PFSK-1 (cell line): ENCODE measurements at regions not wholly inside any gene's neighbourhood (a gene's known extent, or its start where the extent isn't known, plus 50 kb on each side); places are given as distances from the start of the nearest gene placed in this dataset.

Experiments
- FOXP2 ChIP-seq: optimal IDR thresholded peaks from 2 replicates; pipeline ENCODE3; 2011; ENCODE audit warnings: borderline replicate concordance, control low read depth, inconsistent platforms; ENCODE audit not compliant: insufficient read depth; ENCODE audit errors: extremely low read length, extremely low read depth
- POLR2AphosphoS5 ChIP-seq: IDR thresholded peaks from 2 replicates; pipeline ENCODE4 v1.6.1; 2012; ENCODE audit warnings: low read depth, mild to moderate bottlenecking, control low read depth, low read length, moderate library complexity
- REST ChIP-seq, 2 experiments: IDR thresholded peaks; 2 replicates each; pipeline versions ENCODE4 v1.6.1 to v1.8.0; 2011 to 2012; ENCODE audit warnings: low read depth in 2 of 2, low read length in 2 of 2, control low read depth in 1 of 2, inconsistent platforms in 1 of 2, mild to moderate bottlenecking in 1 of 2, moderate library complexity in 1 of 2; ENCODE audit not compliant: insufficient read depth in 1 of 2
- SIN3A ChIP-seq: IDR thresholded peaks from 2 replicates; pipeline ENCODE4 v1.6.1; 2012; ENCODE audit warnings: mild to moderate bottlenecking, low read length, moderate library complexity, borderline replicate concordance; ENCODE audit not compliant: insufficient read depth
- TAF1 ChIP-seq: IDR thresholded peaks from 2 replicates; pipeline ENCODE4 v1.6.1; 2012; ENCODE audit warnings: low read length, control low read depth, borderline replicate concordance; ENCODE audit not compliant: insufficient read depth

- no peak for TF ChIP-seq SIN3A
- no peak for TF ChIP-seq POLR2AphosphoS5
- TF ChIP-seq REST (IDR thresholded peaks at IDR 0.05; ENCODE audit: insufficient read depth in 1 of 2, low read depth in 2 of 2, low read length in 2 of 2), result no peak
- no peak for TF ChIP-seq TAF1
- TF ChIP-seq FOXP2, result no peak
Observed at GRCh38 chr9:79292731-79293280, 279.0 kb upstream of the TLE4 start.

- TF ChIP-seq REST (IDR thresholded peaks at IDR 0.05; ENCODE audit: insufficient read depth in 1 of 2, low read depth in 2 of 2, low read length in 2 of 2) (no peak), FOXP2 (no peak)
Observed at GRCh38 chr9:79300068-79300467, 271.7 kb upstream of the TLE4 start.

- TF ChIP-seq REST (IDR thresholded peaks at IDR 0.05; ENCODE audit: insufficient read depth in 1 of 2, low read depth in 2 of 2, low read length in 2 of 2), result no peak
- TF ChIP-seq SIN3A, result no peak
- TF ChIP-seq POLR2AphosphoS5, result no peak
- no peak for TF ChIP-seq TAF1
- TF ChIP-seq FOXP2, result no peak
Observed at GRCh38 chr9:79301085-79301484, 270.7 kb upstream of the TLE4 start.

- TF ChIP-seq TAF1 (no peak), FOXP2 (no peak), REST (IDR thresholded peaks at IDR 0.05; ENCODE audit: insufficient read depth in 1 of 2, low read depth in 2 of 2, low read length in 2 of 2) (no peak), POLR2AphosphoS5 (no peak)
Observed at GRCh38 chr9:79301551-79302391, 270.0 kb upstream of the TLE4 start.

GRCh38 chr9:79302569-79302968 lies 269.2 kb upstream of the TLE4 start:
- TF ChIP-seq SIN3A, result no peak
- no peak for TF ChIP-seq FOXP2
- TF ChIP-seq POLR2AphosphoS5, result no peak
- no peak for TF ChIP-seq REST (IDR thresholded peaks at IDR 0.05; ENCODE audit: insufficient read depth in 1 of 2, low read depth in 2 of 2, low read length in 2 of 2)
- no peak for TF ChIP-seq TAF1
